Endodermal cell (in vitro differentiated cells): ENCODE measurements at regions not wholly inside any gene's neighbourhood (a gene's known extent, or its start where the extent isn't known, plus 50 kb on each side); places are given as distances from the start of the nearest gene placed in this dataset.

Experiments used
- DNase-seq: peaks from one replicate; pipeline ENCODE4 v3.0.0-alpha.2; 2017
- H3K27ac ChIP-seq: 2 replicates; pipeline ENCODE4 v1.5.1; 2013; ENCODE audit warnings: mild to moderate bottlenecking, low read depth, low read length, moderate library complexity
- H3K27me3 ChIP-seq: 2 replicates; pipeline ENCODE4 v1.6.1; 2013; ENCODE audit warnings: mild to moderate bottlenecking, low read length, moderate library complexity; ENCODE audit not compliant: insufficient read depth, control insufficient read depth, poor library complexity, severe bottlenecking
- H3K36me3 ChIP-seq: 2 replicates; pipeline ENCODE4 v1.7.0; 2013; ENCODE audit warnings: mild to moderate bottlenecking, low read length, moderate library complexity; ENCODE audit not compliant: control insufficient read depth, insufficient read depth
- H3K4me1 ChIP-seq: one replicate; pipeline ENCODE4 v1.7.0; 2013; ENCODE audit warnings: low read length; ENCODE audit not compliant: control insufficient read depth, insufficient read depth
- H3K4me3 ChIP-seq: 2 replicates; pipeline ENCODE4 v1.5.1; 2013; ENCODE audit warnings: mild to moderate bottlenecking, low read length, moderate library complexity
- H3K9ac ChIP-seq: 2 replicates; pipeline ENCODE4 v1.6.1; 2013; ENCODE audit warnings: mild to moderate bottlenecking, low read length, moderate library complexity; ENCODE audit not compliant: poor library complexity, severe bottlenecking; ENCODE audit errors: extremely low read depth
- H3K9me3 ChIP-seq: 2 replicates; pipeline ENCODE4 v1.6.1; 2013; ENCODE audit warnings: mild to moderate bottlenecking, low read length, moderate library complexity; ENCODE audit not compliant: control insufficient read depth
- H3K27ac Mint-ChIP-seq: 2 replicates; pipeline ENCODE4 v1.8.0; 2020; ENCODE audit warnings: mixed read lengths
- H3K27me3 Mint-ChIP-seq: 2 replicates; pipeline ENCODE4 v1.8.0; 2021; ENCODE audit warnings: mild to moderate bottlenecking, mixed read lengths; ENCODE audit not compliant: insufficient read depth
- H3K36me3 Mint-ChIP-seq: 2 replicates; pipeline ENCODE4 v1.8.0; 2020; ENCODE audit warnings: low read depth, mixed read lengths
- H3K4me1 Mint-ChIP-seq: 2 replicates; pipeline ENCODE4 v1.8.0; 2020; ENCODE audit warnings: mixed read lengths
- H3K4me3 Mint-ChIP-seq: 2 replicates; pipeline ENCODE4 v1.8.0; 2020; ENCODE audit warnings: mild to moderate bottlenecking, moderate library complexity, mixed read lengths
- H3K9me3 Mint-ChIP-seq: 2 replicates; pipeline ENCODE4 v1.8.0; 2020; ENCODE audit warnings: mild to moderate bottlenecking, mixed read lengths
- CTCF ChIP-seq: fragments of 200-600 bp; sonication (generic); conservative IDR thresholded peaks from 2 replicates; pipeline ENCODE4 v1.5.0; 2021; ENCODE audit warnings: antibody characterized with exemption, mild to moderate bottlenecking
- WGBS, 2 experiments: methylation state at CpG; one replicate each; pipeline versions ENCODE4 v1.1.5 to v1.1.7; 2013; ENCODE audit warnings: missing lambda C conversion rate in 2 of 2, mixed read lengths in 1 of 2; ENCODE audit not compliant: insufficient coverage in 1 of 2, insufficient read length in 1 of 2; 5-methylcytosine and 5-hydroxymethylcytosine counted together

- H3K9me3 Mint-ChIP-seq = no peaks in the 10 kb centered on the region
- H3K9me3 ChIP-seq = no peaks in the 10 kb centered on the region
- TF ChIP-seq CTCF = no peak
- WGBS, 2 experiments = 68% methylated on average over 2 of the region's 4 CpGs; no CpG with 5 or more reads in 1 of the 2 experiments
- H3K27me3 ChIP-seq = no peaks in the 10 kb centered on the region
- H3K27me3 Mint-ChIP-seq = no peaks in the 10 kb centered on the region
- no peak for DNase-seq
- no peak overlapping the region for H3K4me3 ChIP-seq
- H3K27ac ChIP-seq = no peak overlapping the region
- H3K4me3 Mint-ChIP-seq = no peak overlapping the region
- no peaks in the 10 kb centered on the region for H3K4me1 Mint-ChIP-seq
- no peaks in the 10 kb centered on the region for H3K4me1 ChIP-seq
- no peak overlapping the region for H3K9ac ChIP-seq
- H3K27ac Mint-ChIP-seq = no peak overlapping the region
- H3K36me3 Mint-ChIP-seq = no peaks in the 10 kb centered on the region
- no peaks in the 10 kb centered on the region for H3K36me3 ChIP-seq
Measured at GRCh38 chr14:83885837-83886293, 1644.1 kb upstream of the FLRT2 start.

GRCh38 chr14:83887866-83888265, 1642.1 kb upstream of the FLRT2 start:
- Mint-ChIP-seq H3K4me3 (no peak overlapping the region), H3K9me3 (no peaks in the 10 kb centered on the region), H3K27me3 (no peaks in the 10 kb centered on the region), H3K27ac (no peak overlapping the region), H3K36me3 (no peaks in the 10 kb centered on the region), H3K4me1 (no peaks in the 10 kb centered on the region)
- no peaks in the 10 kb centered on the region for H3K27me3 ChIP-seq
- no peak for TF ChIP-seq CTCF
- DNase-seq = no peak
- no peak overlapping the region for H3K27ac ChIP-seq
- H3K4me1 ChIP-seq = no peaks in the 10 kb centered on the region
- H3K9me3 ChIP-seq = no peaks in the 10 kb centered on the region
- WGBS, 2 experiments = 40 to 92% methylated on average over 1 of the region's 1 CpG
- H3K36me3 ChIP-seq = no peaks in the 10 kb centered on the region
- no peak overlapping the region for H3K9ac ChIP-seq
- no peak overlapping the region for H3K4me3 ChIP-seq

GRCh38 chr14:83893447-83893846, 1636.5 kb upstream of the FLRT2 start:
- no peaks in the 10 kb centered on the region for H3K36me3 Mint-ChIP-seq
- Histone ChIP-seq H3K9me3 (no peaks in the 10 kb centered on the region), H3K4me3 (no peak overlapping the region), H3K36me3 (no peaks in the 10 kb centered on the region), H3K27ac (no peak overlapping the region), H3K4me1 (peaks cover 3% of the 10 kb centered on the region), H3K9ac (no peak overlapping the region), H3K27me3 (no peaks in the 10 kb centered on the region)
- no peak for DNase-seq
- no peak overlapping the region for H3K4me3 Mint-ChIP-seq
- no peaks in the 10 kb centered on the region for H3K9me3 Mint-ChIP-seq
- no peak for TF ChIP-seq CTCF
- no peaks in the 10 kb centered on the region for H3K27me3 Mint-ChIP-seq
- no peak overlapping the region for H3K27ac Mint-ChIP-seq
- H3K4me1 Mint-ChIP-seq = peaks cover 20% of the 10 kb centered on the region
